H9 (cell line): ENCODE measurements at regions not wholly inside any gene's neighbourhood (a gene's known extent, or its start where the extent isn't known, plus 50 kb on each side); places are given as distances from the start of the nearest gene placed in this dataset.

Experiments
- DNase-seq: peaks from one replicate; pipeline ENCODE4 v3.0.0-alpha.2; 2017
- H2AFZ ChIP-seq: one replicate; pipeline ENCODE4 v1.6.1; 2013; ENCODE audit warnings: mild to moderate bottlenecking, low read length, control low read depth, moderate library complexity
- H2AK5ac ChIP-seq: 2 replicates; pipeline ENCODE4 v1.6.1; 2013; ENCODE audit warnings: low read length, control low read depth, mixed read lengths; ENCODE audit not compliant: insufficient read length
- H2BK120ac ChIP-seq: one replicate; pipeline ENCODE4 v1.6.1; 2013; ENCODE audit warnings: low read depth, mild to moderate bottlenecking, low read length, control low read depth, inconsistent platforms; ENCODE audit not compliant: poor library complexity, severe bottlenecking
- H2BK12ac ChIP-seq: 2 replicates; pipeline ENCODE4 v1.6.1; 2013; ENCODE audit warnings: low read length, control low read depth, mixed read lengths, low read depth; ENCODE audit not compliant: insufficient read length
- H2BK15ac ChIP-seq: 2 replicates; pipeline ENCODE4 v1.6.1; 2013; ENCODE audit warnings: low read depth, low read length, control low read depth
- H2BK20ac ChIP-seq: one replicate; pipeline ENCODE4 v1.6.1; 2013; ENCODE audit warnings: low read depth, mild to moderate bottlenecking, low read length, control low read depth, inconsistent platforms; ENCODE audit not compliant: poor library complexity, severe bottlenecking
- H2BK5ac ChIP-seq: 2 replicates; pipeline ENCODE4 v1.6.1; 2013; ENCODE audit warnings: low read length, control low read depth, mixed read lengths; ENCODE audit not compliant: insufficient read length
- H3K14ac ChIP-seq: 2 replicates; pipeline ENCODE4 v1.6.1; 2013; ENCODE audit warnings: low read length, control low read depth; ENCODE audit not compliant: insufficient read depth
- H3K18ac ChIP-seq: 2 replicates; pipeline ENCODE4 v1.6.1; 2013; ENCODE audit warnings: low read depth, mild to moderate bottlenecking, mixed read lengths, low read length, control low read depth; ENCODE audit not compliant: insufficient read length
- H3K23ac ChIP-seq: 2 replicates; pipeline ENCODE4 v1.6.1; 2013; ENCODE audit warnings: low read length, control low read depth, mixed read lengths, low read depth; ENCODE audit not compliant: insufficient read length
- H3K23me2 ChIP-seq: 2 replicates; pipeline ENCODE4 v1.6.1; 2013; ENCODE audit warnings: low read depth, mild to moderate bottlenecking, mixed read lengths, low read length, control low read depth; ENCODE audit not compliant: insufficient read length, poor library complexity, severe bottlenecking
- H3K27ac ChIP-seq: 2 replicates; pipeline ENCODE4 v1.5.1; 2013; ENCODE audit warnings: low read length, control low read depth, mixed read lengths, low read depth; ENCODE audit not compliant: insufficient read length
- H3K27me3 ChIP-seq: 2 replicates; pipeline ENCODE4 v1.6.1; 2013; ENCODE audit warnings: low read length, control low read depth, inconsistent platforms; ENCODE audit not compliant: insufficient read depth
- H3K4ac ChIP-seq: 2 replicates; pipeline ENCODE4 v1.6.1; 2013; ENCODE audit warnings: low read depth, mild to moderate bottlenecking, control low read depth, inconsistent platforms, low read length, moderate library complexity
- H3K4me1 ChIP-seq: 2 replicates; pipeline ENCODE4 v1.6.1; 2013; ENCODE audit warnings: low read length, control low read depth, inconsistent platforms; ENCODE audit not compliant: insufficient read depth
- H3K4me2 ChIP-seq: 2 replicates; pipeline ENCODE4 v1.6.1; 2013; ENCODE audit warnings: low read length, control low read depth, mixed read lengths; ENCODE audit not compliant: insufficient read length, insufficient read depth
- H3K56ac ChIP-seq: 2 replicates; pipeline ENCODE4 v1.6.1; 2013; ENCODE audit warnings: low read depth, mild to moderate bottlenecking, mixed read lengths, low read length, control low read depth; ENCODE audit not compliant: insufficient read length
- H3K79me1 ChIP-seq: 2 replicates; pipeline ENCODE4 v1.6.1; 2013; ENCODE audit warnings: low read depth, mild to moderate bottlenecking, moderate library complexity, low read length, control low read depth, inconsistent platforms; ENCODE audit not compliant: insufficient read depth, poor library complexity, severe bottlenecking
- H3K79me2 ChIP-seq: 2 replicates; pipeline ENCODE4 v1.6.1; 2013; ENCODE audit warnings: low read length, control low read depth, inconsistent platforms; ENCODE audit not compliant: insufficient read depth
- H3K9ac ChIP-seq: 2 replicates; pipeline ENCODE4 v1.6.1; 2013; ENCODE audit warnings: low read length, control low read depth, mixed read lengths; ENCODE audit not compliant: insufficient read length; ENCODE audit errors: extremely low read depth
- H3K9me3 ChIP-seq: one replicate; pipeline ENCODE4 v1.6.1; 2013; ENCODE audit warnings: low read depth, low read length, inconsistent platforms; ENCODE audit not compliant: control insufficient read depth
- H3T11ph ChIP-seq: one replicate; pipeline ENCODE4 v1.6.1; 2013; ENCODE audit warnings: mild to moderate bottlenecking, low read length, control low read depth, inconsistent platforms
- H4K20me1 ChIP-seq: one replicate; pipeline ENCODE4 v1.6.1; 2013; ENCODE audit not compliant: control insufficient read depth, insufficient read length, insufficient read depth
- H4K5ac ChIP-seq: 2 replicates; pipeline ENCODE4 v1.6.1; 2013; ENCODE audit warnings: low read depth, mild to moderate bottlenecking, mixed read lengths, low read length, control low read depth; ENCODE audit not compliant: insufficient read length
- H4K8ac ChIP-seq: replicated peaks from 2 replicates; pipeline ENCODE4 v1.6.1; 2013; ENCODE audit warnings: low read length, control low read depth, mixed read lengths, low read depth; ENCODE audit not compliant: insufficient read length
- H4K91ac ChIP-seq: 2 replicates; pipeline ENCODE4 v1.6.1; 2013; ENCODE audit warnings: low read depth, mild to moderate bottlenecking, moderate library complexity, mixed read lengths, low read length, control low read depth; ENCODE audit not compliant: insufficient read length
- H3K27ac Mint-ChIP-seq, 3 experiments: 2 replicates in 2 of 3; 3 replicates in 1 of 3; pipeline ENCODE4 v1.8.0; 2020 to 2021; ENCODE audit warnings: mixed read lengths in 3 of 3, mild to moderate bottlenecking in 1 of 3, moderate library complexity in 1 of 3
- H3K27me3 Mint-ChIP-seq: 2 replicates; pipeline ENCODE4 v1.8.0; 2021; ENCODE audit warnings: low read depth, mild to moderate bottlenecking, moderate library complexity, mixed read lengths
- H3K36me3 Mint-ChIP-seq, 3 experiments: 2 replicates in 2 of 3; 3 replicates in 1 of 3; pipeline ENCODE4 v1.8.0; 2020 to 2021; ENCODE audit warnings: low read depth in 3 of 3, mixed read lengths in 3 of 3; ENCODE audit not compliant: insufficient read depth in 1 of 3
- H3K4me1 Mint-ChIP-seq, 2 experiments: 2 replicates each; pipeline ENCODE4 v1.8.0; 2020; ENCODE audit warnings: mixed read lengths in 2 of 2
- H3K4me3 Mint-ChIP-seq, 2 experiments: 2 replicates in 1 of 2; 3 replicates in 1 of 2; pipeline ENCODE4 v1.8.0; 2020 to 2021; ENCODE audit warnings: mild to moderate bottlenecking in 2 of 2, mixed read lengths in 2 of 2, moderate library complexity in 1 of 2
- H3K9me3 Mint-ChIP-seq, 2 experiments: 2 replicates in 1 of 2; 3 replicates in 1 of 2; pipeline ENCODE4 v1.8.0; 2020; ENCODE audit warnings: mild to moderate bottlenecking in 2 of 2, mixed read lengths in 2 of 2, moderate library complexity in 1 of 2
- CTCF ChIP-seq: fragments of 200-600 bp; sonication (generic); conservative IDR thresholded peaks from 3 replicates; pipeline ENCODE4 v1.8.0; 2021; ENCODE audit warnings: antibody characterized with exemption, mild to moderate bottlenecking
- WGBS: extraction: QIAGEN DNeasy Blood & Tissue Kit; methylation state at CpG from one replicate; pipeline ENCODE4 v1.1.7; 2013; ENCODE audit warnings: missing lambda C conversion rate, low lambda C conversion rate, mixed read lengths; ENCODE audit not compliant: insufficient read length; ENCODE audit errors: extremely low coverage; 5-methylcytosine and 5-hydroxymethylcytosine counted together

DNA sequence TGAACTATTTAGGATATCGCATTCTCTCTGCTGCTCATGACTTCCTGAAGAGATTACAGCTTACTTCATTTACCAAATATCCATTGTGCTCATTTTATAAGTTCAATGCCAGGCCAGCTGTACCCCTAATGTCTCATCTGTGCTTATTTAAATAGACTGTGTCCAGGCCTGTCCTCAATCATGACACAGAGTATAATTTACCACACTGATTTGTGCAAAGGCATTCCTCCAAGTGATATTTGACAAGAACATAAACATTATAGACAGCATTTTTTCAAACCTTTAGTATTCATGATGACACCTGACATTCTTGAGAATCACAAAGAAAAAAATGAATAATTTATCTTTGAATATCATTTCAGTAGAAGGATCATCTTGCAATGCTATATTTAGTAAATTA, 260.1 kb upstream of the SEMA3D start:
- no peak overlapping the region for H2BK15ac ChIP-seq
- H3K9me3 Mint-ChIP-seq = no peaks in the 10 kb centered on the region

More for the DNA sequence above, 260.1 kb upstream of the SEMA3D start:
- Histone ChIP-seq H2BK12ac (no peak overlapping the region), H3K27ac (no peak overlapping the region), H2BK20ac (no peak overlapping the region), H3K79me2 (no peaks in the 10 kb centered on the region), H3K23me2 (no peaks in the 10 kb centered on the region), H3K79me1 (no peaks in the 10 kb centered on the region), H4K8ac (no peak overlapping the region), H2AFZ (no peak overlapping the region), H3K23ac (no peak overlapping the region), H3K14ac (no peak overlapping the region), H3K9me3 (no peaks in the 10 kb centered on the region), H3K18ac (no peak overlapping the region), H3K4me1 (no peaks in the 10 kb centered on the region), H3K9ac (no peak overlapping the region), H3K27me3 (no peaks in the 10 kb centered on the region), H3T11ph (no peak overlapping the region), H2BK5ac (no peak overlapping the region), H3K4ac (no peak overlapping the region), H3K56ac (no peak overlapping the region), H2BK120ac (no peak overlapping the region), H4K5ac (no peak overlapping the region), H2AK5ac (no peak overlapping the region), H4K91ac (no peak overlapping the region), H3K4me2 (no peak overlapping the region), H4K20me1 (no peaks in the 10 kb centered on the region)
- no peak overlapping the region for H3K27ac Mint-ChIP-seq
- DNase-seq = no peak
- no peak overlapping the region for H3K4me3 Mint-ChIP-seq
- WGBS = no CpG with 5 or more reads among the region's 1 CpG
- H3K4me1 Mint-ChIP-seq = peaks cover 0 to 3% of the 10 kb centered on the region in 2 experiments; a peak in 1 of 4 replicates
- no peaks in the 10 kb centered on the region for H3K27me3 Mint-ChIP-seq
- TF ChIP-seq CTCF = no peak
- no peaks in the 10 kb centered on the region for H3K36me3 Mint-ChIP-seq
